SK-N-SH treated with all-trans-retinoic acid at 6 μM for 48 hours (cell line): ENCODE measurements at regions not wholly inside any gene's neighbourhood (a gene's known extent, or its start where the extent isn't known, plus 50 kb on each side); places are given as distances from the start of the nearest gene placed in this dataset.

Experiments used
- ISL1 ChIP-seq: fragments of 250-450 bp; sonication (Bioruptor Pico); IDR thresholded peaks from 2 replicates; pipeline ENCODE4 v2.1.2; 2022; ENCODE audit warnings: mild to moderate bottlenecking, moderate library complexity
- PATZ1 ChIP-seq: fragments of 250-450 bp; sonication (Bioruptor Pico); IDR thresholded peaks from 2 replicates; pipeline ENCODE4 v1.8.0; 2020; ENCODE audit warnings: mild to moderate bottlenecking, moderate library complexity, borderline replicate concordance
- RARB ChIP-seq: fragments of 250-450 bp; sonication (Bioruptor Pico); IDR thresholded peaks from 2 replicates; pipeline ENCODE4 v1.8.0; 2021; ENCODE audit warnings: mild to moderate bottlenecking, moderate library complexity
- ZC3H10 ChIP-seq: fragments of 250-450 bp; sonication (Bioruptor Pico); IDR thresholded peaks from 2 replicates; pipeline ENCODE4 v1.5.1; 2021; ENCODE audit warnings: mild to moderate bottlenecking, moderate library complexity
- ZFP30 ChIP-seq: fragments of 450-650 bp; formaldehyde crosslinking; IDR thresholded peaks from 2 replicates; pipeline ENCODE4 v1.5.0; 2022; ENCODE audit warnings: mild to moderate bottlenecking, moderate library complexity

- no peak for TF ChIP-seq RARB
- no peak for TF ChIP-seq ZFP30 (CRISPR knock-in tag)
- TF ChIP-seq ISL1: no peak
- TF ChIP-seq PATZ1: no peak
- TF ChIP-seq ZC3H10 (CRISPR knock-in tag): no peak
Measured at GRCh38 chr5:85841653-85842052, 776.1 kb upstream of the COX7C start.
